T-cell (primary cell): ENCODE measurements at regions not wholly inside any gene's neighbourhood (a gene's known extent, or its start where the extent isn't known, plus 50 kb on each side); places are given as distances from the start of the nearest gene placed in this dataset.

Experiments used
- ATAC-seq, 4 experiments: fragments of 200-7000 bp in 3 of 4; fragments of 150-1000 bp in 1 of 4; cut with Tn5 transposase; replicated peaks in 1 of 4; 1 replicate in 3 of 4; 2 replicates in 1 of 4; pipeline ENCODE4 v1.10.0; 2021; ENCODE audit warnings: moderate library complexity in 3 of 4, mild to moderate bottlenecking in 2 of 4, moderate number of reproducible peaks in 1 of 4
- CTCF ChIA-PET, 2 donors: fragments of 300-600 bp; sonication (Branson Sonifier 250); formaldehyde crosslinking; loops; one replicate each; lab custom pipeline; 2022; ENCODE audit warnings: antibody characterized with exemption in 2 of 2; lab: Charles Lee
- POLR2A ChIA-PET, 2 donors: fragments of 300-600 bp; sonication (Branson Sonifier 250); formaldehyde crosslinking; loops; one replicate each; lab custom pipeline; 2022; ENCODE audit warnings: antibody characterized with exemption in 2 of 2; lab: Charles Lee
- DNase-seq, 35 experiments: peaks; one replicate each; pipeline versions ENCODE4 v3.0.0 to v3.0.0-alpha.2; 2013 to 2023
- H3K27ac ChIP-seq: one replicate; pipeline ENCODE4 v1.5.1; 2013; ENCODE audit warnings: low read length
- H3K27me3 ChIP-seq, 2 experiments: replicated peaks in 1 of 2; 1 replicate in 1 of 2; 2 replicates in 1 of 2; pipeline versions ENCODE4 v1.6.1 to v1.7.0; 2013; ENCODE audit warnings: low read length in 1 of 2, mixed read lengths in 1 of 2; ENCODE audit not compliant: control insufficient read depth in 2 of 2, insufficient read depth in 2 of 2; ENCODE audit errors: extremely low read depth in 1 of 2
- H3K36me3 ChIP-seq, 2 donors: 1 replicate in 1 of 2; 2 replicates in 1 of 2; pipeline versions ENCODE4 v1.6.1 to v1.7.0; 2013; ENCODE audit warnings: low read length in 1 of 2; ENCODE audit not compliant: control insufficient read depth in 2 of 2, insufficient read depth in 1 of 2; ENCODE audit errors: extremely low read depth in 1 of 2
- H3K4me1 ChIP-seq, 2 experiments: 1 replicate in 1 of 2; 2 replicates in 1 of 2; pipeline versions ENCODE4 v1.6.1 to v1.7.0; 2013; ENCODE audit warnings: low read length in 2 of 2, mixed read lengths in 1 of 2; ENCODE audit not compliant: insufficient read depth in 2 of 2, control insufficient read depth in 1 of 2; ENCODE audit errors: extremely low read depth in 1 of 2
- H3K4me3 ChIP-seq, 2 donors: 1 replicate in 1 of 2; 2 replicates in 1 of 2; pipeline versions ENCODE4 v1.5.1 to v1.7.0; 2013; ENCODE audit warnings: mild to moderate bottlenecking in 2 of 2, low read length in 1 of 2, moderate library complexity in 1 of 2; ENCODE audit not compliant: control insufficient read depth in 1 of 2; ENCODE audit errors: extremely low read depth in 1 of 2
- H3K9me3 ChIP-seq: 2 replicates; pipeline ENCODE4 v1.7.0; 2013
- H3K27ac Mint-ChIP-seq, 2 donors: one replicate each; pipeline ENCODE4 v1.8.0; 2020 to 2021; ENCODE audit warnings: mild to moderate bottlenecking in 2 of 2, mixed read lengths in 2 of 2
- H3K27me3 Mint-ChIP-seq, 2 donors: one replicate each; pipeline ENCODE4 v1.8.0; 2021 to 2022; ENCODE audit warnings: mixed read lengths in 2 of 2
- H3K36me3 Mint-ChIP-seq: one replicate; pipeline ENCODE4 v1.8.0; 2021; ENCODE audit warnings: mixed read lengths
- H3K4me1 Mint-ChIP-seq, 3 donors: one replicate each; pipeline ENCODE4 v1.8.0; 2020 to 2022; ENCODE audit warnings: mixed read lengths in 3 of 3, mild to moderate bottlenecking in 1 of 3
- H3K4me3 Mint-ChIP-seq, 3 donors: one replicate each; pipeline ENCODE4 v1.8.0; 2020 to 2022; ENCODE audit warnings: mild to moderate bottlenecking in 3 of 3, mixed read lengths in 3 of 3, moderate library complexity in 3 of 3
- H3K9me3 Mint-ChIP-seq, 3 donors: one replicate each; pipeline ENCODE4 v1.8.0; 2020 to 2022; ENCODE audit warnings: mixed read lengths in 3 of 3
- WGBS: methylation state at CpG from one replicate; pipeline ENCODE4 v1.1.5; 2013; ENCODE audit warnings: missing lambda C conversion rate; ENCODE audit not compliant: insufficient coverage; 5-methylcytosine and 5-hydroxymethylcytosine counted together

GRCh38 chr5:89372176-89372575 is 489.2 kb upstream of the MEF2C start:
- H3K27me3 ChIP-seq, result no peaks in the 10 kb centered on the region
- peaks cover 0 to 33% (median 3%) of the 10 kb centered on the region in 3 donors for H3K9me3 Mint-ChIP-seq
- ChIA-PET POLR2A (no interaction called here), CTCF (no interaction called here)
- no CpG with 5 or more reads among the region's 1 CpG for WGBS
- H3K27me3 Mint-ChIP-seq, result no peaks in the 10 kb centered on the region
- H3K4me1 ChIP-seq, result no peaks in the 10 kb centered on the region
- no peak overlapping the region for H3K27ac ChIP-seq
- DNase-seq (no peak), ATAC-seq (no peak)
- no peaks in the 10 kb centered on the region for H3K36me3 Mint-ChIP-seq
- H3K4me3 ChIP-seq, result no peak overlapping the region
- H3K9me3 ChIP-seq, result no peaks in the 10 kb centered on the region
- H3K4me1 Mint-ChIP-seq, result no peaks in the 10 kb centered on the region
- H3K27ac Mint-ChIP-seq, result no peak overlapping the region
- no peaks in the 10 kb centered on the region for H3K36me3 ChIP-seq
- H3K4me3 Mint-ChIP-seq, result no peak overlapping the region

GRCh38 chr5:89371646-89372045 is 488.7 kb upstream of the MEF2C start:
- WGBS, result no CpG with 5 or more reads among the region's 1 CpG
- peaks cover 0 to 33% (median 3%) of the 10 kb centered on the region in 3 donors for H3K9me3 Mint-ChIP-seq
- H3K4me3 ChIP-seq, result no peak overlapping the region
- no peaks in the 10 kb centered on the region for H3K4me1 Mint-ChIP-seq
- H3K27ac Mint-ChIP-seq, result no peak overlapping the region
- H3K4me1 ChIP-seq, result no peaks in the 10 kb centered on the region
- ATAC-seq, result no peak
- no peak for DNase-seq
- H3K27me3 Mint-ChIP-seq, result no peaks in the 10 kb centered on the region
- no peak overlapping the region for H3K4me3 Mint-ChIP-seq
- CTCF ChIA-PET, result no interaction called here
- H3K27ac ChIP-seq, result no peak overlapping the region
- H3K9me3 ChIP-seq, result no peaks in the 10 kb centered on the region
- no peaks in the 10 kb centered on the region for H3K36me3 Mint-ChIP-seq
- POLR2A ChIA-PET, result no interaction called here
- no peaks in the 10 kb centered on the region for H3K27me3 ChIP-seq
- H3K36me3 ChIP-seq, result no peaks in the 10 kb centered on the region

GRCh38 chr5:89359046-89359445 is 476.1 kb upstream of the MEF2C start:
- no peaks in the 10 kb centered on the region for H3K36me3 ChIP-seq
- H3K9me3 ChIP-seq, result no peaks in the 10 kb centered on the region
- no CpG with 5 or more reads among the region's 3 CpGs for WGBS
- ChIA-PET CTCF (no interaction called here), POLR2A (no interaction called here)
- ATAC-seq, result no peak
- H3K27ac Mint-ChIP-seq, result no peak overlapping the region
- no peaks in the 10 kb centered on the region for H3K4me1 Mint-ChIP-seq
- H3K4me3 ChIP-seq, result no peak overlapping the region
- no peaks in the 10 kb centered on the region for H3K36me3 Mint-ChIP-seq
- H3K27me3 ChIP-seq, result no peaks in the 10 kb centered on the region
- no peak overlapping the region for H3K4me3 Mint-ChIP-seq
- H3K4me1 ChIP-seq, result no peaks in the 10 kb centered on the region
- DNase-seq, result no peak
- no peaks in the 10 kb centered on the region for H3K27me3 Mint-ChIP-seq
- no peak overlapping the region for H3K27ac ChIP-seq
- H3K9me3 Mint-ChIP-seq, result peaks cover 0 to 7% (median 2%) of the 10 kb centered on the region in 3 donors

DNA sequence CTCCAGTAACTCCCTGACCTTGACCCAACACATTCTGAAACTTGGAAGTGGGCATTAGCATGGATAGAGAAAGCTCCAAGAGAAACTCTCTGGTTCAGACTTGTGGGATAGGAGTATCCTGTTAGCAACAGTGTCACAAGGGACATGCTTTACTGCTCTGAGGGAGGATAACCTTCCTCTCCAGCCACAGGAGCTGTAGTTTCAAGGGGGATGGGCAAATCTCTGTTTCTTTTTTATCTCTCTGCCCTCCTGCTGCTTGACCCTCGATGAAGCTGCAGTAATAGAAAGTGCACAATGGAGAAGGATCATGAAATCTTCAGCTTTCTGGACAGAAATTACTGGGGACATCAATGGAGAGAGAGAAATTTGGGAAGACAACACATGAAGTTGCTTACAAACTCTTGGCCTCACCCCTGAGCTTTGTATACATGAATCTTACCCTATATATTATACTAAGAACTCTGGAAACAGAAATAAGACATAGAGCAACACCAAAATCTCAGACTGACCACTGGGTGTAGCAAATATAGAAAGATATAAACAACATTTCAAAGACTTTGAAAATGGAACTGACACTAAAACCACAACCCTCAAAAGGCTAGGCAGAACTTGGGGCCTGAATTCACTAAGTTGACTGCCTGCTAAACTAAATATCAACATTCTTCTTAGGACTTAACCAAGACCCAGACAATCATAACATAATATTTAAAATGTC is 471.0 kb upstream of the MEF2C start:
- no peaks in the 10 kb centered on the region for H3K36me3 Mint-ChIP-seq
- ChIA-PET POLR2A (no interaction called here), CTCF (no interaction called here)

DNA sequence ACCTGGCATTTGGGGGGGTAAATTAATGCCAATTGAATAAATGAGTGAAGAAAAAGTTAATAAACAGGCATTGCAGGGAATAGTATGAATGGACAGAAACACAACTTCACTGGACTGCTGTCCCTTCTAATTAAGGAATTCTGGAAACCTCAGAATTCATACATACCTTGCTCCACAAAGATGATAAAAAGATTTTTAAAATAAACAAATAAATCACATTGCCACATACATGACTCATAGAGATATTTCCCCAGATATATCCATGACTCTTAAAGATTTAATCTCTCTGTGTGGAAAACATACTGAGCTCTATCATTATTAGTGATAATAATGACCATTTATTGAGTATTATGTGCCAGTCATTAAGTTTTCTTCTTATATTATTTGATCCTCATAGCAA is 469.0 kb upstream of the MEF2C start:
- Mint-ChIP-seq H3K27me3 (no peaks in the 10 kb centered on the region), H3K9me3 (peaks cover 0 to 4% (median 2%) of the 10 kb centered on the region in 3 donors), H3K27ac (no peak overlapping the region), H3K4me3 (no peak overlapping the region), H3K36me3 (no peaks in the 10 kb centered on the region), H3K4me1 (no peaks in the 10 kb centered on the region)
- no peaks in the 10 kb centered on the region for H3K4me1 ChIP-seq
- H3K9me3 ChIP-seq, result no peaks in the 10 kb centered on the region
- no peak overlapping the region for H3K27ac ChIP-seq
- no peaks in the 10 kb centered on the region for H3K36me3 ChIP-seq
- no peaks in the 10 kb centered on the region for H3K27me3 ChIP-seq
- no peak overlapping the region for H3K4me3 ChIP-seq
- POLR2A ChIA-PET, result no interaction called here
- DNase-seq (no peak), ATAC-seq (no peak)
- CTCF ChIA-PET, result no interaction called here

More for the DNA sequence above, 471.0 kb upstream of the MEF2C start:
- no peaks in the 10 kb centered on the region for H3K36me3 ChIP-seq
- DNase-seq, result no peak
- WGBS, result no CpG with 5 or more reads among the region's 1 CpG
- Mint-ChIP-seq H3K4me1 (no peaks in the 10 kb centered on the region), H3K27me3 (no peaks in the 10 kb centered on the region), H3K27ac (no peak overlapping the region), H3K9me3 (peaks cover 0 to 4% (median 2%) of the 10 kb centered on the region in 3 donors), H3K4me3 (no peak overlapping the region)
- no peak overlapping the region for H3K27ac ChIP-seq
- no peak for ATAC-seq
- no peaks in the 10 kb centered on the region for H3K9me3 ChIP-seq
- H3K4me3 ChIP-seq, result no peak overlapping the region
- H3K4me1 ChIP-seq, result no peaks in the 10 kb centered on the region
- no peaks in the 10 kb centered on the region for H3K27me3 ChIP-seq

GRCh38 chr5:89351222-89351621 is 468.2 kb upstream of the MEF2C start:
- H3K4me3 ChIP-seq, result no peak overlapping the region
- no peaks in the 10 kb centered on the region for H3K36me3 ChIP-seq
- no peaks in the 10 kb centered on the region for H3K9me3 ChIP-seq
- DNase-seq (no peak), ATAC-seq (no peak)
- ChIA-PET CTCF (no interaction called here), POLR2A (no interaction called here)
- no peaks in the 10 kb centered on the region for H3K4me1 ChIP-seq
- Mint-ChIP-seq H3K9me3 (peaks cover 0 to 4% (median under 1%) of the 10 kb centered on the region in 3 donors), H3K36me3 (no peaks in the 10 kb centered on the region), H3K4me3 (no peak overlapping the region), H3K27ac (no peak overlapping the region), H3K4me1 (no peaks in the 10 kb centered on the region), H3K27me3 (no peaks in the 10 kb centered on the region)
- H3K27me3 ChIP-seq, result no peaks in the 10 kb centered on the region
- no CpG with 5 or more reads among the region's 4 CpGs for WGBS
- H3K27ac ChIP-seq, result no peak overlapping the region

GRCh38 chr5:89350684-89351083 is 467.7 kb upstream of the MEF2C start:
- no peaks in the 10 kb centered on the region for H3K36me3 Mint-ChIP-seq
- Histone ChIP-seq H3K9me3 (no peaks in the 10 kb centered on the region), H3K36me3 (no peaks in the 10 kb centered on the region), H3K4me1 (no peaks in the 10 kb centered on the region), H3K4me3 (no peak overlapping the region), H3K27me3 (no peaks in the 10 kb centered on the region), H3K27ac (no peak overlapping the region)
- DNase-seq (no peak), ATAC-seq (no peak)
- no peaks in the 10 kb centered on the region for H3K27me3 Mint-ChIP-seq
- no peak overlapping the region for H3K27ac Mint-ChIP-seq
- POLR2A ChIA-PET, result no interaction called here
- no peak overlapping the region for H3K4me3 Mint-ChIP-seq
- CTCF ChIA-PET, result no interaction called here
- H3K4me1 Mint-ChIP-seq, result no peaks in the 10 kb centered on the region
- H3K9me3 Mint-ChIP-seq, result peaks cover 0 to 4% (median 0%) of the 10 kb centered on the region in 3 donors
